LNCAP (cell line): ENCODE measurements at regions not wholly inside any gene's neighbourhood (a gene's known extent, or its start where the extent isn't known, plus 50 kb on each side); places are given as distances from the start of the nearest gene placed in this dataset.

ENCODE experiments used
- CTCF ChIP-seq: fragments of 450-650 bp; IDR thresholded peaks from 2 replicates; pipeline ENCODE4 v1.5.1; 2017; ENCODE audit warnings: mild to moderate bottlenecking

DNA sequence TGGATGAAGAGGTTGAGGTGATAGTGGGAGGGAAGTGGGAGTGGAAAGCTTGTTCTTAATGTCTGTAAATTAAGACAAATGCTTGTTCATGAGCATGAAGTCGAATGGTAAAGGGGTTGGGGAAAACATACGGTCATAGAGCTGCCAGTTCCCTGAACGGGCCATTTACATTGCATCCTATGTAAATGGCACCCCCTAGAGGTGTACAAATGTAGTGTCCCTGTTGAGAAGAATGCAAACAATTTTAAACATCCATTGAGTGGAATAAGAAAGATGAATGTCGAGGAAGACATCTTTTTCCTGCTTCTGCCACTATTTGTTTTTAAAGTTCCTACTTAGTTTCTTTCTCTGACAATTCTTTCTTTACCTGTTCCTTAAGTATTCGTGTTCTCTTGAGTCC lies 155.7 kb downstream of the RDH14 start:
- TF ChIP-seq CTCF, result peak; percentile 50

DNA sequence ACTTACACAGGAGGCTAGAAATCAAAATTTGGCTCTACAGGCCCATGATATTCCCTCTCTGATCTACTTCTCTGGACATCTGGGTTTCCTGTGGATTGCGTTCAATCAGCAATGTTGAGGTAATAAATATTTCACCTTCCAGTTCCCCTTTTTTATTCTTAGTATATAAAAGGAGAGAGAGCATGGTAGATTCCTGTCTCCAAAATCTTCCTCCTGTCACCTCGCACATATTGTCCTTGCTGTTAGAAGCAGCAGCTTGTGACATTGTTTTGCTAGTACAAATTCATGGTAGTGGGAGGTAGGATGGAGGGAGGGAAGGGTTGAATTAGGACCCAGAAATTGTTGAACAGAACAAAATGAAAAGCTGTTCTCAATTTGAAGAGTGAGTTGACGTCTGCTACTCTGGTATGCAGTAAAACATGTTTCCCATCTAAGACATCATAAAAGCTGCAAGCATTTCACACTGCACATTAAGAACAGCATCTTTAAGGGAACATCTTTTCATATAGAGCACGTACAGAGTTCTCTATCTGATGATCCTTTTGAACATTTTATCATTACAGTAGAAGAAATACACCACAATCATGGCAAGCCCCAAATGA lies 156.4 kb downstream of the RDH14 start:
- TF ChIP-seq CTCF, result no peak

DNA sequence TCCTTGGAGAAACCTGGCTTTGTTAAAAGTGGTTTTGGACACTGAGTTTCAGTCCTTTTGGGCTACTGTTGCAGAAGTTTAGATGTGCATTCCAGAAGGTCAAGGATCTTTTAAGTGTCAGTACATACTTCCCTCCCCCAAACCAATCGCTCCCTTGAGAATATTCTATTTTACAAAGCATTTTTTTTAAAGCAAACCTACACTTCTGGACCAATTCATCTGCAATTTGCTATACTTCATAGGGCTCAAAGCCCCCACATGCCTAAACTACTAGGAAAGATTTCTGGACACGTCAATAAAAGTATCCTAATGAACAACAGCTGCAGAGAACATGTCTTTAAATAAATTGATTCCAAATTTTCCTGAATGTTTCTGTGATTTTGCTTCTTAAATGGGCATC lies 157.6 kb downstream of the RDH14 start:
- TF ChIP-seq CTCF, result no peak

DNA sequence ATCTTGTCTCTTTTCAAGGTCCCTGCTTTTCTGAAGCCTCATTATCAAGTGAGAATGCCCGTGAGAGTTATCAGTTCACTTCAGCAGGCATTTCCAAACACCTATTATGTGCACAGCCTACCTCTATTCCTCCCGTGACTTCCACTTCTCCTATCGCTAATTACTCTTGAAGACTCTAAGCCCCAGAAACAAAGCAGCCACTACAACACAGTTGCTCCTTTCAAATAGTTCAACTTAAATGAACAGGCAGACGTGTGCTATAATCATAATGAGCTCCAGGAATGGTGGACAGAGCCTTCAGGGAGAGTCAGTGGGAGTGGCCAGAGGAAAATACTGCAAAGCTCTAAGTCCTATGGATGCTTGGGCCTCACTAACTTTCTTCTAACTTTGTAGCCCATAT lies 159.0 kb downstream of the RDH14 start:
- no peak for TF ChIP-seq CTCF

GRCh38 chr2:18399601-18400000 lies 160.9 kb downstream of the RDH14 start:
- no peak for TF ChIP-seq CTCF

DNA sequence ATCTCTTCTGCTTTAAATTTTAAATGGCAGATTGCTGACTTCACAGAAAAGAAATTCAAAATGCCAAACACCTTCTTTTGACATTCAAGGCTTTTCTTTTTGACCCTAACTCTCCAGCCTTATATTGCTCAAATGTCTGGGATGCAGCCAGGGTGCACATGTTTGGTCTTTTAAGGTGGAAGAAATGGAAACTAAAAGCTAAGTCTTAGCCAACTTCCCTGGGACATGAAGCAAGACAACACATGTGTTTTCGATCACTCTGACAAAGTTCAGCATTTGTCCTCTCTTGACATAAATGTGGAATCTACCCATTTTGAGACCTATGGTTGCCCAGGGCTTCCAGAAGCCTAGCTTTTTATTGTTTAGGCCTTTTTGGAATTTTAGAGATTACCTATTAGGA lies 161.6 kb downstream of the RDH14 start:
- TF ChIP-seq CTCF, result no peak

DNA sequence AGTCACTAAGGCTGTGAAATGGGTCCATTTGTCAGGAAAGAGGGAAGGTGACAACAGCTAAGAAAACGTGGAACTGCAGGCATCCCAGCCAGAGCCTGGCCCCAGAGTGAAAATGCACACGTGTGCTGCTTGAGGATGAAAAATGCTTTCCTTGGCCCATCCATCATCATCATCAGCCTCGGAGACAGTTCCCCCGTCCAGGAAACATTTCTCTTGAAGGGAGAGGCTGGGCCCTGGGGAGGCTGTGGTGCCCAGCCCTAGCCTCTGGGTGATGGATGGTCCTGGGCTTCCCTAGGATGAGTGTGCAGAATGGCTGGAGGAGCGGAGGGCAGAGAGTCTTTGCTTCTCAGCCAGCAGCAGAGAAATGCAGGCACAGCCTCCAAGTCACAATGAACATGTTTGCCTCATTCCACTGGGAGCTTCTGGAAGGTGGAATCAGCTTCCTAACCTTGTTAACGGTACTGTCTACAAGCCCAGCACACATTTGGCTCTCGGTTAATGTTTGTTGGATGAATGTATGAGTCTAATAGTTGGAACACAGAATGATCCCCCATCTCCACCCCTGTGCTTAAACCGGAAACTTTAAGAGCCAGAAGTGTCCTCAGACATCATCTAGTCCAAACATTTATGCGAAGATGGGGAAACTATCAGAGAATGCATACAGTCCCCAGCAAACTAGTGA lies 164.0 kb downstream of the RDH14 start:
- TF ChIP-seq CTCF, result no peak
